ENCODE measurements at regions not wholly inside any gene's neighbourhood (a gene's known extent, or its start where the extent isn't known, plus 50 kb on each side); places are given as distances from the start of the nearest gene placed in this dataset.

DNA sequence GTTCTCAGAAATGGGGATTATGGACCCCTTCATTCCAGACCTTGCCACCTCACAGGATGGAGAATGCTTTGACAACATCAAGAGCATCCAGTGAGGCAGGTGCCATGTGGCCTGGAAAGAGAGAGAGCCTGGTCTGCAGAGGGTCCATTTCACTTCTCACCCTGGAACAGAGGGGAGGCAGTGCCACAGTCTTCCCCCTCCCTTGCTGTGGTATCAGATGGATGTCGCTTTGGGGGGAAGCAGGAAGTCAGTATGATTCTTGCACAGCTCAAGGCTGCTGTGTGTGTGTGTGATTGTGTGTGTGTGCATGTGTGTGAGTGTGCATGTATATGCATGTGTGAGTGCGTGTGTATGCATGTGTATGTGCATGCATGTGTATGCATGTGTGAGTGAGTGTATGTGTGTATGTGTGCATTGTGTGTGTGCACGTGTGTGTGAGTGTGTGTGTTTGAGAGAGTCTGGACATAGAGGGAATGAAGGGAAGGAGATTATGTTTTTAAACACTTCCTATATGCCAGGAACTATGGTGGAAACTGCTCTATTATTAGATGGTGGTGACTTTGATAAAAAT, 328.6 kb upstream of the CLNK start:
- Histone ChIP-seq H3K18ac (ENCODE audit: low read depth, low read length) (no peak overlapping the region), H4K5ac (ENCODE audit: low read depth, low read length) (no peak overlapping the region), H2AFZ (replicated peaks; ENCODE audit: low read length, poor library complexity) (no peak overlapping the region), H3K27ac (ENCODE audit: insufficient read depth, low read length) (no peak overlapping the region), H3K4me1 (ENCODE audit: control insufficient read depth, insufficient read depth, low read length) (no peaks in the 10 kb centered on the region), H3K4me3 (ENCODE audit: insufficient read depth, low read depth, low read length) (no peak overlapping the region), H2BK20ac (ENCODE audit: low read depth, low read length) (no peak overlapping the region), H2AK5ac (ENCODE audit: low read depth, low read length) (no peak overlapping the region), H3K56ac (ENCODE audit: extremely low read depth, insufficient read depth, low read length) (no peak overlapping the region), H4K91ac (ENCODE audit: insufficient read depth, low read depth, low read length) (no peak overlapping the region), H3K14ac (replicated peaks; ENCODE audit: low read depth, low read length) (no peak overlapping the region), H3K9ac (ENCODE audit: low read depth, low read length) (no peak overlapping the region), H3K27me3 (ENCODE audit: control insufficient read depth, insufficient read depth, low read length) (no peaks in the 10 kb centered on the region), H2BK5ac (ENCODE audit: low read depth, low read length, poor library complexity, severe bottlenecking) (no peak overlapping the region), H3K9me1 (ENCODE audit: insufficient read depth, low read length) (no peaks in the 10 kb centered on the region), H3K79me1 (ENCODE audit: low read depth in 1 of 2, low read length in 2 of 2) (no peaks in the 10 kb centered on the region), H3K23ac (ENCODE audit: low read depth, low read length) (no peak overlapping the region), H3K4ac (ENCODE audit: low read depth, low read length) (no peak overlapping the region), H3K36me3 (ENCODE audit: control insufficient read depth, insufficient read depth, low read length) (no peaks in the 10 kb centered on the region), H4K20me1 (ENCODE audit: insufficient read depth, low read length) (no peaks in the 10 kb centered on the region), H2BK120ac (ENCODE audit: low read depth, low read length) (no peak overlapping the region), H3K9me3 (ENCODE audit: control insufficient read depth, insufficient read depth, low read length) (peaks cover 9% of the 10 kb centered on the region), H4K8ac (ENCODE audit: low read depth in 2 of 2, low read length in 2 of 2) (no peak overlapping the region), H3K4me2 (ENCODE audit: low read depth, low read length) (no peak overlapping the region), H2BK15ac (ENCODE audit: low read depth, low read length) (no peak overlapping the region), H2AK9ac (replicated peaks; ENCODE audit: low read depth, low read length, poor library complexity) (no peak overlapping the region)
- ChIA-PET POLR2A (ENCODE audit: unreplicated experiment) (no interaction called here), CTCF (no interaction called here)
- no TSS peak for BruUV-seq (replicated peaks)
- in situ Hi-C loops (cut with MboI; ENCODE audit: low sequenced_read_pairs), result no loop called here
- dilution Hi-C loops (cut with HindIII; ENCODE audit: low sequenced_read_pairs, unreplicated experiment), result no loop called here
- no peak for DNase-seq
- no peak for ATAC-seq (ENCODE audit: low read depth)
- intact Hi-C loops (cut with micrococcal nuclease), result no loop called here
- 83% methylated on average over 1 of the region's 3 CpGs; no CpG with 5 or more reads in 1 of the 2 experiments for WGBS, 2 experiments (ENCODE audit: extremely low coverage in 2 of 2, insufficient read length in 1 of 2)
- no peak for TF ChIP-seq CHD1 (IDR thresholded peaks at IDR 0.05; ENCODE audit: low read depth, low read length)
- no peak for TF ChIP-seq MAZ (IDR thresholded peaks at IDR 0.05; ENCODE audit: borderline replicate concordance, low read depth, low read length)
- TF ChIP-seq RCOR1 (IDR thresholded peaks at IDR 0.05; ENCODE audit: insufficient replicate concordance, low read length), result no peak
- no peak for TF ChIP-seq FOS (IDR thresholded peaks at IDR 0.05; ENCODE audit: low read depth, low read length)
- TF ChIP-seq CEBPB (IDR thresholded peaks at IDR 0.05; ENCODE audit: low read depth, low read length), result no peak
- TF ChIP-seq, protein P1, sequence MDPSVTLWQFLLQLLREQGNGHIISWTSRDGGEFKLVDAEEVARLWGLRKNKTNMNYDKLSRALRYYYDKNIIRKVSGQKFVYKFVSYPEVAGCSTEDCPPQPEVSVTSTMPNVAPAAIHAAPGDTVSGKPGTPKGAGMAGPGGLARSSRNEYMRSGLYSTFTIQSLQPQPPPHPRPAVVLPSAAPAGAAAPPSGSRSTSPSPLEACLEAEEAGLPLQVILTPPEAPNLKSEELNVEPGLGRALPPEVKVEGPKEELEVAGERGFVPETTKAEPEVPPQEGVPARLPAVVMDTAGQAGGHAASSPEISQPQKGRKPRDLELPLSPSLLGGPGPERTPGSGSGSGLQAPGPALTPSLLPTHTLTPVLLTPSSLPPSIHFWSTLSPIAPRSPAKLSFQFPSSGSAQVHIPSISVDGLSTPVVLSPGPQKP (IDR thresholded peaks at IDR 0.05; ENCODE audit: borderline replicate concordance, low read depth, low read length), result no peak
- no peak for TF ChIP-seq MAFK (IDR thresholded peaks at IDR 0.05; ENCODE audit: low read depth, low read length)
- TF ChIP-seq NFE2L2 (IDR thresholded peaks at IDR 0.05; ENCODE audit: low read depth, low read length), result no peak
- TF ChIP-seq RFX5 (IDR thresholded peaks at IDR 0.05; ENCODE audit: low read depth, low read length), result no peak

Data from IMR-90 (cell line).